ENCODE measurements at regions not wholly inside any gene's neighbourhood (a gene's known extent, or its start where the extent isn't known, plus 50 kb on each side); places are given as distances from the start of the nearest gene placed in this dataset.

DNA sequence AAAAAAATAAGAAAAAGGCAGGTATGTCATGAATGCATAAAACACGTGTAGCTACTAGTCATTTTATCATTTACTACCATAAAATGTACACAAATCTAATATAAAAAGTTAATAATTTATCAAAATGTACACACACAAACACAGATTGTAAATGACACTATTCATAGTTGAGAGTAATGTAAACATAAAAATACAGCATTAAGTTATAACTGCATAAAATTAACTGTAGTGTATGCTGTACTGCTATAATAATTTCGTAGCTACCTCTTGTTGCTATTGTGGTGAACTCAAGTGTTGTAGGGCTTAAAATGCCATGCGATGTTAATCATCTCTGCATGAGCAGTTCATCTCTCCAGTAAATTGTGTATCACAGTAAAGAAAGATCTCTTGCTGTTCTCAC lies 170.0 kb downstream of the MRPL14 start:
- Histone ChIP-seq H3K9ac (ENCODE audit: control insufficient read depth, insufficient read depth, low read length) (no peak overlapping the region), H3K4me2 (ENCODE audit: control insufficient read depth, insufficient read depth) (no peak overlapping the region), H3K4me1 (ENCODE audit: control insufficient read depth, insufficient read depth, low read length) (no peaks in the 10 kb centered on the region), H3K79me2 (ENCODE audit: control insufficient read depth, insufficient read depth, low read length) (no peaks in the 10 kb centered on the region), H3K27ac (ENCODE audit: control insufficient read depth, insufficient read depth) (no peak overlapping the region), H3K4me3 (no peak overlapping the region), H3K27me3 (replicated peaks in 1 of 2; ENCODE audit: control insufficient read depth in 2 of 2, insufficient read depth in 2 of 2, low read length in 1 of 2) (no peaks in the 10 kb centered on the region), H3K9me3 (replicated peaks; ENCODE audit: control insufficient read depth, insufficient read depth, low read length) (peaks cover 4% of the 10 kb centered on the region), H2AFZ (ENCODE audit: control insufficient read depth, low read depth, low read length) (no peak overlapping the region), H3K36me3 (ENCODE audit: control insufficient read depth in 2 of 2, insufficient read depth in 2 of 2, low read length in 1 of 2) (no peaks in the 10 kb centered on the region), H4K20me1 (ENCODE audit: control insufficient read depth, insufficient read depth) (no peaks in the 10 kb centered on the region)
- ChIA-PET POLR2A (interaction anchor here (0.5 kb wide), 2 partner anchors 263 to 304 kb away, joined by 4 read pairs; no protein-coding TSS in a partner anchor), CTCF (interaction anchor here (0.6 to 2.5 kb wide), 3 partner anchors 11 to 118 kb away, joined by 3 to 6 read pairs (median 4); no protein-coding TSS in a partner anchor), RAD21 (ENCODE audit: unreplicated experiment) (no interaction called here), SMC1A (ENCODE audit: uncharacterized antibody, unreplicated experiment) (interaction anchor here (0.6 to 2.2 kb wide), 3 partner anchors 8 to 158 kb away, joined by 3 to 5 read pairs (median 4); no protein-coding TSS in a partner anchor)
- 1% methylated on average over 3 of the region's 3 CpGs for WGBS (ENCODE audit: insufficient coverage, insufficient replicate concordance, low lambda C conversion rate, missing lambda C conversion rate)
- intact Hi-C loops (cut with micrococcal nuclease; ENCODE audit: unreplicated experiment) (no loop called here), in situ Hi-C loops (cut with MboI) (no loop called here)
- no peak for TF ChIP-seq ZZZ3 (IDR thresholded peaks at IDR 0.05; ENCODE audit: control insufficient read depth, insufficient read length, low read depth)
- TF ChIP-seq, protein P1, sequence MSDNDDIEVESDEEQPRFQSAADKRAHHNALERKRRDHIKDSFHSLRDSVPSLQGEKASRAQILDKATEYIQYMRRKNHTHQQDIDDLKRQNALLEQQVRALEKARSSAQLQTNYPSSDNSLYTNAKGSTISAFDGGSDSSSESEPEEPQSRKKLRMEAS (IDR thresholded peaks at IDR 0.05; ENCODE audit: low read depth, low read length) = no peak
- TF ChIP-seq BCL11A (IDR thresholded peaks at IDR 0.05; ENCODE audit: low read depth, low read length) = no peak
- no peak for TF ChIP-seq SUPT20H (IDR thresholded peaks at IDR 0.05; ENCODE audit: borderline replicate concordance, control insufficient read depth, low read depth, low read length)
- no peak for TF ChIP-seq PAX5 (IDR thresholded peaks at IDR 0.05; ENCODE audit: borderline replicate concordance, low read depth, low read length)
- TF ChIP-seq LARP7 (IDR thresholded peaks at IDR 0.05) = no peak
- TF ChIP-seq STAT3 (IDR thresholded peaks at IDR 0.05; ENCODE audit: low read depth, low read length) = no peak
- no peak for TF ChIP-seq NR2C2 (IDR thresholded peaks at IDR 0.05; ENCODE audit: borderline replicate concordance, control insufficient read depth, insufficient read length, low read depth)
- no peak for TF ChIP-seq TBL1XR1 (IDR thresholded peaks at IDR 0.05; ENCODE audit: low read depth, low read length)
- TF ChIP-seq TAF1 (IDR thresholded peaks at IDR 0.05; ENCODE audit: borderline replicate concordance, low read depth, low read length) = no peak
- no peak for TF ChIP-seq POLR2A (IDR thresholded peaks at IDR 0.05; ENCODE audit: low read depth, low read length)
- TF ChIP-seq SMAD5 (IDR thresholded peaks at IDR 0.05; ENCODE audit: low read depth) = no peak
- TF ChIP-seq, protein P2, sequence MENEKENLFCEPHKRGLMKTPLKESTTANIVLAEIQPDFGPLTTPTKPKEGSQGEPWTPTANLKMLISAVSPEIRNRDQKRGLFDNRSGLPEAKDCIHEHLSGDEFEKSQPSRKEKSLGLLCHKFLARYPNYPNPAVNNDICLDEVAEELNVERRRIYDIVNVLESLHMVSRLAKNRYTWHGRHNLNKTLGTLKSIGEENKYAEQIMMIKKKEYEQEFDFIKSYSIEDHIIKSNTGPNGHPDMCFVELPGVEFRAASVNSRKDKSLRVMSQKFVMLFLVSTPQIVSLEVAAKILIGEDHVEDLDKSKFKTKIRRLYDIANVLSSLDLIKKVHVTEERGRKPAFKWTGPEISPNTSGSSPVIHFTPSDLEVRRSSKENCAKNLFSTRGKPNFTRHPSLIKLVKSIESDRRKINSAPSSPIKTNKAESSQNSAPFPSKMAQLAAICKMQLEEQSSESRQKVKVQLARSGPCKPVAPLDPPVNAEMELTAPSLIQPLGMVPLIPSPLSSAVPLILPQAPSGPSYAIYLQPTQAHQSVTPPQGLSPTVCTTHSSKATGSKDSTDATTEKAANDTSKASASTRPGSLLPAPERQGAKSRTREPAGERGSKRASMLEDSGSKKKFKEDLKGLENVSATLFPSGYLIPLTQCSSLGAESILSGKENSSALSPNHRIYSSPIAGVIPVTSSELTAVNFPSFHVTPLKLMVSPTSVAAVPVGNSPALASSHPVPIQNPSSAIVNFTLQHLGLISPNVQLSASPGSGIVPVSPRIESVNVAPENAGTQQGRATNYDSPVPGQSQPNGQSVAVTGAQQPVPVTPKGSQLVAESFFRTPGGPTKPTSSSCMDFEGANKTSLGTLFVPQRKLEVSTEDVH (IDR thresholded peaks at IDR 0.05; ENCODE audit: low read depth, partially characterized antibody) = no peak
- TF ChIP-seq ZNF274 (IDR thresholded peaks at IDR 0.05; ENCODE audit: insufficient read depth, insufficient read length) = no peak
- TF ChIP-seq, protein P3, sequence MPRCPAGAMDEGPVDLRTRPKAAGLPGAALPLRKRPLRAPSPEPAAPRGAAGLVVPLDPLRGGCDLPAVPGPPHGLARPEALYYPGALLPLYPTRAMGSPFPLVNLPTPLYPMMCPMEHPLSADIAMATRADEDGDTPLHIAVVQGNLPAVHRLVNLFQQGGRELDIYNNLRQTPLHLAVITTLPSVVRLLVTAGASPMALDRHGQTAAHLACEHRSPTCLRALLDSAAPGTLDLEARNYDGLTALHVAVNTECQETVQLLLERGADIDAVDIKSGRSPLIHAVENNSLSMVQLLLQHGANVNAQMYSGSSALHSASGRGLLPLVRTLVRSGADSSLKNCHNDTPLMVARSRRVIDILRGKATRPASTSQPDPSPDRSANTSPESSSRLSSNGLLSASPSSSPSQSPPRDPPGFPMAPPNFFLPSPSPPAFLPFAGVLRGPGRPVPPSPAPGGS (IDR thresholded peaks at IDR 0.05; ENCODE audit: borderline replicate concordance, insufficient read depth, low read depth, low read length, poor library complexity, severe bottlenecking) = no peak
- TF ChIP-seq ZNF24 (IDR thresholded peaks at IDR 0.05) = no peak
- TF ChIP-seq WRNIP1 (IDR thresholded peaks at IDR 0.05; ENCODE audit: borderline replicate concordance, low read depth, low read length) = no peak
- no peak for TF ChIP-seq YY1 (IDR thresholded peaks at IDR 0.05; ENCODE audit: low read depth, low read length)
- TF ChIP-seq, protein P4, sequence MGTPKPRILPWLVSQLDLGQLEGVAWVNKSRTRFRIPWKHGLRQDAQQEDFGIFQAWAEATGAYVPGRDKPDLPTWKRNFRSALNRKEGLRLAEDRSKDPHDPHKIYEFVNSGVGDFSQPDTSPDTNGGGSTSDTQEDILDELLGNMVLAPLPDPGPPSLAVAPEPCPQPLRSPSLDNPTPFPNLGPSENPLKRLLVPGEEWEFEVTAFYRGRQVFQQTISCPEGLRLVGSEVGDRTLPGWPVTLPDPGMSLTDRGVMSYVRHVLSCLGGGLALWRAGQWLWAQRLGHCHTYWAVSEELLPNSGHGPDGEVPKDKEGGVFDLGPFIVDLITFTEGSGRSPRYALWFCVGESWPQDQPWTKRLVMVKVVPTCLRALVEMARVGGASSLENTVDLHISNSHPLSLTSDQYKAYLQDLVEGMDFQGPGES (IDR thresholded peaks at IDR 0.05) = no peak
- TF ChIP-seq MTA2 (IDR thresholded peaks at IDR 0.05; ENCODE audit: low read depth) = no peak
- DNase-seq (ENCODE audit: low read depth, low spot score) (no peak), FAIRE-seq (no peak), ATAC-seq (no peak)
- BruUV-seq (replicated peaks) = no TSS peak
